Pancreas (tissue), 10 donors: ENCODE measurements at regions not wholly inside any gene's neighbourhood (a gene's known extent, or its start where the extent isn't known, plus 50 kb on each side); places are given as distances from the start of the nearest gene placed in this dataset.

Experiments used
- ATAC-seq, 4 donors: fragments of 200-7000 bp; cut with Tn5 transposase; one replicate each; pipeline versions ENCODE4 v1.8.0 to v1.9.1; 2020; ENCODE audit warnings: mild to moderate bottlenecking in 4 of 4, moderate library complexity in 4 of 4
- DNase-seq, 6 donors: peaks; one replicate each; pipeline ENCODE4 v3.0.0-alpha.2; 2020
- FAIRE-seq: peaks from 2 replicates; lab custom pipeline; 2012; peaks lifted over from hg19 to GRCh38; lab: Jason Lieb, UNC
- H3K27ac ChIP-seq, 4 donors: fragments of 200-600 bp; sonication (generic); 1 replicate in 3 of 4; 2 replicates in 1 of 4; pipeline versions ENCODE4 v1.5.0 to v1.8.0; 2020
- H3K27me3 ChIP-seq, 4 donors: fragments of 200-600 bp; one replicate each; pipeline ENCODE4 v1.8.0; 2021
- H3K36me3 ChIP-seq, 3 donors: fragments of 200-600 bp; sonication (generic) in 1 of 3; one replicate each; pipeline versions ENCODE4 v1.5.0 to v1.8.0; 2020 to 2021
- H3K4me1 ChIP-seq, 3 donors: fragments of 200-600 bp; one replicate each; pipeline ENCODE4 v1.8.0; 2021
- H3K4me3 ChIP-seq, 4 donors: fragments of 200-600 bp; sonication (generic) in 2 of 4; one replicate each; pipeline versions ENCODE4 v1.5.0 to v1.8.0; 2020 to 2021
- H3K9me3 ChIP-seq, 4 donors: fragments of 200-600 bp; one replicate each; pipeline ENCODE4 v1.8.0; 2021
- WGBS, 2 donors: extraction: QIAGEN DNeasy Blood & Tissue Kit; methylation state at CpG; one replicate each; pipeline ENCODE4 v1.1.7; 2013; 5-methylcytosine and 5-hydroxymethylcytosine counted together
- intact Hi-C, 3 donors: fragments of 100-400 bp; cut with DNase I; formaldehyde crosslinking; loops; one replicate each; pipeline versions ENCODE4 v1.11.1 to v1.14.2; 2022
- TF ChIP-seq, protein P1 (sequence below), 4 donors: fragments of 200-600 bp; sonication (generic) in 3 of 4; IDR thresholded peaks; one replicate each; pipeline versions ENCODE4 v1.5.0 to v1.8.0; 2021; ENCODE audit warnings: antibody characterized with exemption in 4 of 4
- donor health status: healthy with polysubstance abuse.
- donor health status: DM: no; HTN: no; CAD: no; lungs with moderate emphysema.
- donor health status: DM: no; HTN: no; CAD: no.
- donor health status: control.
- donor health status: control.
- donor health status: Bipolar disorder and iron deficiency.
- donor health status: DM: yes; HTN: yes; CAD: no.
- donor health status: DM: no; HTN: no; CAD: no.
- donor health status: DM: no; HTN: no; CAD: no.
- donor health status: DM: yes; HTN: yes; CAD: no.

- WGBS, 2 donors: 15 to 19% methylated on average over 2 of the region's 2 CpGs
- ATAC-seq (peak; percentile 50 to 75 (median 64)), DNase-seq (peak in 1 of 6 donors; percentile 22), FAIRE-seq (no peak)
- Histone ChIP-seq H3K4me3 (no peak overlapping the region), H3K27me3 (no peaks in the 10 kb centered on the region), H3K36me3 (no peaks in the 10 kb centered on the region), H3K27ac (peak overlapping the region in 2 of 4 donors; percentile 29 to 78), H3K9me3 (no peaks in the 10 kb centered on the region), H3K4me1 (peaks cover 25 to 32% (median 26%) of the 10 kb centered on the region in 3 donors)
- intact Hi-C loops: no loop called here
- TF ChIP-seq, protein P1, sequence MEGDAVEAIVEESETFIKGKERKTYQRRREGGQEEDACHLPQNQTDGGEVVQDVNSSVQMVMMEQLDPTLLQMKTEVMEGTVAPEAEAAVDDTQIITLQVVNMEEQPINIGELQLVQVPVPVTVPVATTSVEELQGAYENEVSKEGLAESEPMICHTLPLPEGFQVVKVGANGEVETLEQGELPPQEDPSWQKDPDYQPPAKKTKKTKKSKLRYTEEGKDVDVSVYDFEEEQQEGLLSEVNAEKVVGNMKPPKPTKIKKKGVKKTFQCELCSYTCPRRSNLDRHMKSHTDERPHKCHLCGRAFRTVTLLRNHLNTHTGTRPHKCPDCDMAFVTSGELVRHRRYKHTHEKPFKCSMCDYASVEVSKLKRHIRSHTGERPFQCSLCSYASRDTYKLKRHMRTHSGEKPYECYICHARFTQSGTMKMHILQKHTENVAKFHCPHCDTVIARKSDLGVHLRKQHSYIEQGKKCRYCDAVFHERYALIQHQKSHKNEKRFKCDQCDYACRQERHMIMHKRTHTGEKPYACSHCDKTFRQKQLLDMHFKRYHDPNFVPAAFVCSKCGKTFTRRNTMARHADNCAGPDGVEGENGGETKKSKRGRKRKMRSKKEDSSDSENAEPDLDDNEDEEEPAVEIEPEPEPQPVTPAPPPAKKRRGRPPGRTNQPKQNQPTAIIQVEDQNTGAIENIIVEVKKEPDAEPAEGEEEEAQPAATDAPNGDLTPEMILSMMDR (IDR thresholded peaks at IDR 0.05): no peak
Observed at GRCh38 chr5:125011419-125011818, 265.0 kb upstream of the ZNF608 start.

DNA sequence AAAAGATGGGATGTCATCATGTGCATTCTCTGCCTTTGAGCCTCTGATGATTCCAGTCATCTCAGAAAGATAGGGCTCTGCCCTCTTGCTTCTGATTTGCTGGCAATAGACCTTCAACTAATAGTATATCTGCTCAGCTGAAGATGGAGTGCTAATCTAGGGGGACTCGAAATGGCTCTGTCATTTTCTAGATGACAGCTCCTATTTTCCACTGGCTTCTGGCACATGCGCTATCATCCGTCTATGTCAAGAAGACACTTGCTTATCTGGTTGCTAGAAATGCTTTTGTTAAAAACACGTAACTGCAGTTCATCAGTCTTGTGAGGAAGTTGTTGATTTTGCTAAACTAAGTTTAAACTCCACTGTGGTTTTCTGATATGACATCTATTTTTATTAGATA, 265.5 kb upstream of the ZNF608 start:
- ATAC-seq (peak in 1 of 4 donors; percentile 9), DNase-seq (no peak), FAIRE-seq (no peak)
- Histone ChIP-seq H3K36me3 (no peaks in the 10 kb centered on the region), H3K4me3 (no peak overlapping the region), H3K27ac (peak overlapping the region in 2 of 4 donors; percentile 78 to 79), H3K9me3 (no peaks in the 10 kb centered on the region), H3K27me3 (no peaks in the 10 kb centered on the region), H3K4me1 (peaks cover 25 to 32% (median 26%) of the 10 kb centered on the region in 3 donors)
- 33 to 38% methylated on average over 4 of the region's 4 CpGs for WGBS, 2 donors
- intact Hi-C loops: no loop called here
- TF ChIP-seq, protein P1 (IDR thresholded peaks at IDR 0.05): no peak

DNA sequence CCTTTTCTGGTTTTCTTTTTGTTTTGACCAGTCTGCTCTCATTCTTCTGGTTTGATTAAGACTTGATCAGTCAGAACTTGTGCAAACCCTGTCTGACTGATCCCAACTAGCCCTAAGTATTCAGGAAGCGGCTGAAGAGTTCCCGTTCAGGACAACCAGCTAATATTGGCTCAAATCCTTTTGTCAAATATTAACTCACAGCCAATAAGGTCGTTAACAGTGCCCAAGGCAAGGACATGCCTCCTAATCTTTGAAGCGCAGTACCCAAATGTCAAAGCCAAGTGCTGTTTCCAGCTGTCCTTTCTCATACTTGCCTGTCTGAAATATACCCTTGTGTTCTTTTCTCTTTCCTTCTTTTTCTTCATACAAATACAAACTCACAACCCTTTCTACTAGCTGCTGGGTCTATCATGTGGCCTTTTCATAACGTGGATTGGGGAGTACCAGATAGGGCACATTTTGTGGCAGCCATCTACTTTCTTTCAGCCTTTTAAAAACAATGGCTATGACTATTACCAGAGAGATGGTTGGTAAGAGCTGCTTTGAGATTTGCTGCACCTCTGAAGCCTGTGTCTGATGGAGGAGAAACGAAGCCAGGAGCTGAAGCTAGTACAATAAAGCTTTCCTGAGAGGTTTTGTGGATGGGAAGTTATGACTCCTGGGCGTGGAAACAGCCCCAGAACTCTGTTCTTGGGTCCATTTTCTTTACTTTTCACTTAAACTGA, 266.4 kb upstream of the ZNF608 start:
- intact Hi-C loops: no loop called here
- 20 to 21% methylated on average over 7 of the region's 7 CpGs for WGBS, 2 donors
- TF ChIP-seq, protein P1 (IDR thresholded peaks at IDR 0.05): no peak

DNA sequence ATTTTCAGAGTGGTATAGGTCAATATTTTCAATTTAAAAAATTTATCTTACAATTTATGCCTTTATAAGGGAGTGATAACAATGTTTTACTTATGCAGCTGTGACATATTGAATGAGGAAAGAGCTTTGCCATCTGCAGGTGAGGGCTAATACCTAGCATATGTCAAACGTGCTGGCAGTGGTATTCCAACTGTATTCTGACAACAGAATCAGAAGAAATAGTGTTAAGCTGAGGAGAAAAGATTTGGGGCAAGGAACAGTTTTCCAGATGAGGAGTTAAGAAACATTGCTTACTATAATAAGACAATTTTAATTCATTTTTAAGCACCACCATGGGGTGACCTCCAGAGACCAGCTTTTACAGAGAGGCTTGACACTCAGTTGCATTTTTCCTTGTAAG, 267.8 kb upstream of the ZNF608 start:
- no peaks in the 10 kb centered on the region for H3K27me3 ChIP-seq
- intact Hi-C loops: no loop called here
- H3K27ac ChIP-seq: peak overlapping the region in 1 of 4 donors; percentile 78
- TF ChIP-seq, protein P1 (IDR thresholded peaks at IDR 0.05): no peak
- no peaks in the 10 kb centered on the region for H3K9me3 ChIP-seq
- ATAC-seq (peak in 1 of 4 donors; percentile 39), FAIRE-seq (no peak), DNase-seq (no peak)
- H3K36me3 ChIP-seq: no peaks in the 10 kb centered on the region
- H3K4me3 ChIP-seq: no peak overlapping the region
- WGBS, 2 donors: 18 to 29% methylated on average over 1 of the region's 1 CpG
- H3K4me1 ChIP-seq: peaks cover 25 to 29% (median 26%) of the 10 kb centered on the region in 3 donors

More for the DNA sequence above, 266.4 kb upstream of the ZNF608 start:
- Histone ChIP-seq H3K4me3 (no peak overlapping the region), H3K4me1 (peaks cover 25 to 32% (median 26%) of the 10 kb centered on the region in 3 donors), H3K9me3 (no peaks in the 10 kb centered on the region), H3K27ac (peak overlapping the region; percentile 14 to 79 (median 69)), H3K27me3 (no peaks in the 10 kb centered on the region), H3K36me3 (no peaks in the 10 kb centered on the region)
- ATAC-seq (peak; percentile 89 to 95 (median 91)), FAIRE-seq (no peak), DNase-seq (peak in 3 of 6 donors; percentile 37 to 69 (median 61))

GRCh38 chr5:125017796-125018195, 271.4 kb upstream of the ZNF608 start:
- Histone ChIP-seq H3K27me3 (no peaks in the 10 kb centered on the region), H3K4me1 (peaks cover 10 to 16% (median 13%) of the 10 kb centered on the region in 3 donors), H3K4me3 (no peak overlapping the region), H3K27ac (no peak overlapping the region), H3K36me3 (no peaks in the 10 kb centered on the region), H3K9me3 (no peaks in the 10 kb centered on the region)
- intact Hi-C loops: no loop called here
- ATAC-seq: peak in 3 of 4 donors; percentile 45 to 68 (median 49)
- WGBS, 2 donors: 48 to 57% methylated on average over 1 of the region's 1 CpG
- TF ChIP-seq, protein P1 (IDR thresholded peaks at IDR 0.05): no peak
- DNase-seq: no peak
- no peak for FAIRE-seq
